Kasumi-1 (cell line): ENCODE measurements at regions not wholly inside any gene's neighbourhood (a gene's known extent, or its start where the extent isn't known, plus 50 kb on each side); places are given as distances from the start of the nearest gene placed in this dataset.
"Not testable (repeated sequence)": the region's sequence is repeated elsewhere in the genome, so short reads cannot be mapped to it uniquely, and the experiment has no call there.

Experiments used
- DNase-seq, 2 experiments: peaks; one replicate each; lab custom pipeline; 2025; lab: John Stamatoyannopoulos, UW

DNA sequence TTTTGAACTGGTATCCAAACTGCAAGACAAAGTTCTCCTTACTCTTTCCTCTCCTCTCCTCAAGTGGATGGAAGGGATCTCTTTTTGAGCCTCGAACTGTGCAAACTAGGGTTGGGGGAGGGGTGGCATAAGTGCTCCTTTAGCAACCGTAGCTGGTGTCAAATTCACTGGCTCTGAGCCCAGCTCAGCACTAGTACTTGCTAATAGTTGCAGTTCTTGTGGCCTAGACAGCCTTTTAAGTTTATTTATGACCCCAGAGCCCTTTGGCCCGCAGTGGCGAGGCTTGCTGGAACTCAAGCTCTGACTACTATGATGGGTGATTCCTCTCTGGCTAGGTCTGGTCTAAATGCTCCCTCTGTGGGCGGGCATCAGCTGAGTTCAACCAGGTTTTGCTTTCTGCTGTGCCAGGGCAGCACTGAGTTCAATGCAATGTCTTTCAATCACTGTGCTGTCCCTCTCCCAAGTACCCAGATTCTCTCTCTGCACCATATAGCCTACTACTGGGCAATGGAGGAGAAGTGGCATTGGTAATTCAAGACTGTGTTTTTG is 528.4 kb upstream of the SYT4 start:
- DNase-seq, result no peak

DNA sequence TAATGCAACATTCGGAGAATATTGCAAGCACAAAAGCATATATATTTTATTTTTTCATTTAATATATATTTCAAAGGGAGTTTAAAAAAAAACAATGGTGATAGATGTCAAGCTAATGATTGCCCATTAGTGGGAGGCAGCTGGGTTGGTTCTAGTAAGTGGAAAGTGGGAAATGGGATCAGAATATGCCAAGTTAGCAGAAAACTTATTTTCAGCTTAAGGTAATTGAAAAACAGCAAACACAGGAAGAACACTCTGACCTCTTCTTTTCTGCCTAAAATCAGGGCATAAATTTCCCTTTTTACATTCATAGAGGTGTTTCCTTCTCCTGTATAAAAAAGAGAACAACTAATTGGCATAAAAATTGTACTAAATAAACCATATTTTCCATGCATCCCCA is 535.3 kb upstream of the SYT4 start:
- DNase-seq, result no peak

DNA sequence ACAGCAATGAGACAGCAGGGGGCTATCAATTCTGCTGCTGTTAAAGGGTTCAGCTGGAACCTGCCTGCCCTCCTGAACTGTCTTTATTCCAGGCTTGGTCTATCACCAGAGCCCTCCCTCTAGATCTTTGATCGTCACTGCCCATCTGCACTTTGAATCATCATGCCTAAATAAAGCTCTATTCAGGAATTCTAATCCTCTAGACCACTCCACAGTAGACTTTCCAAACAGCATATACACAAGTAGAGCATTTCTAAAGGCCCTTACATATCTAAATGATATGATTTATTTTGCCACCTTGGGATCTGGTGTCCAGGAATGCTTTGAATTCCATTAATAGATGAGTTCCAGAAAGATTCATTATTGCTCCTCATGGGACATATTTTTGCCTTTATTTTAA is 542.1 kb upstream of the SYT4 start:
- DNase-seq, result no peak

DNA sequence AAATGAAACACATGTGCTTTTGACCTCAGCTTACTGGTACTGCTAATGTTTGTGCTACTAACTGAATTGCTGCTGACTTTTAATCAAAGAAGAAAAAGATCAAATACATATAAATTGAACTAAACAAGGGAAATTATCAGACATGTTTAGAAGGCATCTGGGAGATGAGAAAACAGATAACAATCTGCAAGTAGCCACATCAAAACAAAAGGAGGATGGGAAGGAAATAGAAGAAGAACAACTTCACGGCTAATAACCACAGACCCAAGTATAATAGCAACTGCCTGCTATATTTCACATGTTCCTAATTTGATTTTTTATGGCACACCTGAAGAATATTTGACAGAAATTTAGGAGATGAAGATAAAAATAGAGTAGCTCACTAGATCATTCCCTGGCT is 542.6 kb upstream of the SYT4 start:
- no peak for DNase-seq

DNA sequence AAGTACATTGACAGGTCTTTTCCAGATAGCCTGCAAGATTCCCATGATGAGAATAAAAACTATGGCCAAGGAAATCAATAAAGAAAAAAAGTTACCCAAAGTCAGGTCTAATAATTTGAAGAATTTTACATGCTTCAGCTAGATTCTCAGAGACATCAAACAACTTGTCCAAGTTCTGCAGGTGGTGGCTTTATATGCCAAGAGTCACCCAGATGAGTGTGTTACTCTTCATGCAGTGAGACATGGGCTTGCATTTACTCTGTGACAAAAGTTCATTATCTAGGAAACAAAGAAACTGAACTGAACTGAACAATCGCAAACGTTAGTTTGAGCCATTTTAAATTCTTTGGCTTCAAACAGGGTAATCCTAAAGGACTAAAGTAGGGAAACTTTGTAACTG is 548.5 kb upstream of the SYT4 start:
- no peak for DNase-seq

DNA sequence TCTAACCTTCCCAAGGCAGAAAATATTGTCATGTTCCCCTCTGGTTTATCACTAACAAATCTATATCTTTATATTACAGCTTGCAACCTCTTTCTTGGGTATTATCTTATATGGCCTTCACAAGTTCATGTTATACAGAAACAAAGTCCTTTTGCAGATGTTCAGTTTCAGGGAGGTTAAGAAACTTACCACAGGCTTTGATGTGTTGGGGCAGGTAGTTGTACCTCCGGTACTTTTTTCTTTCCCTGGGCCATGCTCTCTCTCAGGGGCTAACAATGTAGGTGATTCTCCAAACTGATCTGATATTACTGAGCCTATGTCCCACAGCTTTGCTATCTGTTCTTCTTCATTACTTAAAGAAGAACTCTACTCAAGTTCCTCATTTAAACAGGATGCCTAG is 548.9 kb upstream of the SYT4 start:
- DNase-seq, result no peak

DNA sequence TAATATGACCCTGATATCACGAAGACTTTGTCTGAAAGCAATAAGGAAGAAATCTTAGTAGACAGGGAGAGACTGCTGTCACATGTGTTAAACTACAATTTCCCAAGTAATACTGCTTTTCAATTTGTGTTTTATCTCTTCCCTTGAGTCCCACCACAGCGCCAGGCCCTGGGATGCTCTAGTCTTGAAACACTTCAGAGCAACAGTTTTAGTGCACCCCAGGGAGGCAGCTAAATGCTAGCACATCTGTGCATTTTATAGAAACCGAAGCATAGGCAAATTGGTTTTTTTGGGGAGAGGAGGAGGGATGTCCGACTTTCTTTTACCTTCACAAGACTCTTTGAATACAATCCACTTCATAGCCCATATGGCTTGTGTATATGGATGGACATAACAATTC is 550.0 kb upstream of the SYT4 start:
- DNase-seq, result no peak

DNA sequence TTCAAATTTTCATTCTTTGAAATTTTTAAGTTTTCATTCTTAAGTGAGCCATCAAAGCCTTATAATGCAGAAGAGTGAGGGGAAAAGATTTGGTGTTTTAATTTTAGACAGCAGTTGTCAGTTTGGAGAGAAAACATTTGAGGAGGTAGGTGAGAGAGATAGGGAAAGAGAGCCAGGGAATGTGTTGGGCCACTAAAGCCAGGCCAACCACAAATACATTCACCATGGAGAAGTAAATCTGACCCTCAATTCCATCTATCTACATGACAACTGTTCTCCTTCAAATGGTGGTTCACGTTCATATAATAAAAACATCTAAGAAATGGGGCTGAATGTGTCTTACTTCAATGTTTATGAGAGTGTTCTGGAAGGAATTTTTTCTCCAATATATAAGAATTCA is 553.0 kb upstream of the SYT4 start:
- no peak for DNase-seq

DNA sequence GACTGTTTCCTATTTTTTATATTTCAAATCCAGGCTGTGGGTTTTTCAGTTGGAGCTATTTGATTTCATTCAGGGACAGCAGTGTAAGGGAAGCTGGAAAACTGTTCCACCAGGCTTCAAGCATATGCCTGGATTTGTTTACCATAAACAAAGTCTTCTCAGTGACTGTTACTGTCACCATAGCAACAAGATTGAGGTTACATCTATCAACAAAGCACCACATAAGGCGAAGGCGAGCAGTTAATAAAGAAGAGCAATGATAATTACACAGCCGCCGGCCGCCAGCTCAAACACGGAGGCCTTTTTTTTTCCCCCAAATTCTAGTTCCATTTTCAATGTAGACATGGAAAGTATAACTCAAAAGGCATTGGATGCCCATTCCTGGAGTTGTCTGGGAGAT is 553.7 kb upstream of the SYT4 start:
- no peak for DNase-seq

DNA sequence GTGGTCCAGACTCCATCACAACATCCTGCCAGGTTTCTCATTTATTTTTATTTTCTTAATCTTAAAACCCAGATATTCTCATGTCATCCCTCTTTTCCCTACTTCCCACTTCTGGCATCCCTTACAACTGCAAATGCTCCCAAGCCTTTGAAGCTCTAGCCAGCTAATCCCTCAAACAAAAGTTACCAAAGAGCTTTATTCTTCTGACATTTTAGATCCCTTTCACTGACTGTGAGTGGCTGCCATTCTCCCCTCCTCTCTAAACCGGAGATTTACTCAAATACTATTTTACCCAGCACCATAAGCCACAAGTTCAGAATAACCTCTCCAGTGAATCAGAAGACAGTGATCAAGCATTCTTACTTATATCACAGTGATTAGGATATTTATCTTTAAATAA is 569.0 kb upstream of the SYT4 start:
- DNase-seq, result no peak

DNA sequence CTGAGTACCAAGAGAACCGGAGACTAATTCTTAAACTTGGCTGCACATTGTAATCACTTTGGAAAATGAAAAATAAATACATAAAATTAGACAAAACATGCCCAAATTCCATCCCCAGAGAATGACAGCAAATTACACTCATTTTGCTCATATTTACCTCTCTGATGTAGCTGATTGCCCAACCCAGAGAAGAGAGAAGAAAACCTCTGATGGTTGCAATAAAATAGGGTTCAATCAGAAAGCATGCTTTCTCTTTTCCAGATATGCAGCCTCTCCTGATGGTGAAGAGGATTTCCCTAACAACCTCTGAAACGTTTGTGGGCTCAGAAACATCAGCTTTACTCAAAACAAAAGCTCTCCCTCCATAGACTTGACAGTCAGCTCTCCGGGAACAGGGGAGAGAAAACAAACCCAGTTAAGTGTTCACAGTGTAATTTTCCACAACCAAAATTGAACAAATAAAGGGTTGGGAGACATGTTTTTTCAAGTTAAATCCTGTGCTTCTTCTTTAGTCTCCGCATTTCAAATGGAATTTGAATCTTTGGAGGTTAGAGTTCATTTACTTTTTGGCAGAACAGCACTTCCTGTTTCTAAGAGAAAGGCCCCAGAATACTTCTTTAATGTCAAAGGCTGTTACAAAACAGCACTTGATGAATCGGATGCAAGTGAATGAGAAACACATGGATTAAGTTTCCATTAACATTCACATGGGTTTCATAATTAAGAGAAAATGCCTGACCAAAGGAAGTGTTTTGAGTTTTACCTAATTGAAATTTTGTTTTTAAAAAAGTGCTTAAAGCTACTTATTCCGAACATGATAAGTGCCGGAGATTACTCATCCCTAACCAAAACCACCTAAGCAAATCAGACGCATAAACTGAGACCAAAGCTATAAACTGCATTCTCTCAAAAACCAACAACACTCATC is 570.1 kb upstream of the SYT4 start:
- peak in 1 of 2 experiments; percentile 32 for DNase-seq

DNA sequence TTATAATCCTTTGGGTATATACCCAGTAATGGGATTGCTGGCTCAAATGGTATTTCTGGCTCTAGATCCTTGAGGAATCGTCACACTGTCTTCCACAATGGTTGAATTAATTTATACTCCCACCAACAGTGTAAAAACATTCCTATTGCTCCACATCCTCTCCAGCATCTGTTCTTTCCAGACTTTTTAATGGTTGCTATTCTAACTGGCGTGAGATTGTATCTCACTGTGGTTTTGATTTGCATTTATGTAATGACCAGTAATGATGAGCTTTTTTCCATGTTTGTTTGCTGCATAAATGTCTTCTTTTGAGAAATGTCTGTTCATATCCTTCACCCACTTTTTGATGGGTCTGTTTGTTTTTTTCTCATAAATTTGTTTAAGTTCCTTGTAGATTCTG is 572.5 kb upstream of the SYT4 start:
- DNase-seq, result not testable (repeated sequence)

DNA sequence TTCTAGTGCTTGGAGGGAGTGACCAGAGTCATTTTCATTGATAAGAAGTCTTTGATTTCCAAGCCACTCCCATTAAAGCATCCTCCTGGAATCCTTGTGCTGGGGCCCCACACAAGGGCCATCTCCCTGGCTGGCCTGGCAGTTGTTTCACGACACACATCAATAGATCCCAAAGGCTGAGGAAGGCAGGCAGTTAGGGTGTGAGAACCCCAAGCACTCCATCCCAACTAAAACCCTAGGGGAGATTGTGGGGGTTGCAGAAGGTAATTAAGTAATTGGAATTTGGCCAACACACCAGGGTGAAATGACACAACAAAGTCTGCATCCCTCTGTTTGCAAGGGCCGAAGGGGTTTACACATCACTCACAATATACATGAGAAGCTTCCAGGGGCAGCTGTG is 578.1 kb upstream of the SYT4 start:
- DNase-seq, result no peak

DNA sequence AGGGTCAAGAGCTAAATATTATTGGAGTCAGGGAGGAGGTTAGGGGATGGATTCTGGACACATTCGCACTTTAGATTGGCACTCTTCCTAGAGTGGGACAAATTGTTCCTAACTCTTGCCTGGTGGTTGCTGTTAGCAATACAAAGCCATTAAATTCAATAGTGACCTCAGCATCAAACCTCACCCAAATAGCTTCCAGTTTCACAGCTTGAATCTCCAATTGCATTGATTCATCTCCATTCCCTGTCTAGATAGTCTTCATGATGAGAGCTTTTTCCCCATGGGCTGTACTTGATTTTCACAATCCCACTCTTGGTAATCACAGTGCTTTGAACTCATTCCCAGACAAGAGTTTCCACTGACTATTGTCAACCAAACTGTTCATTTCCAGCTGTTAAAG is 585.9 kb upstream of the SYT4 start:
- DNase-seq, result no peak

DNA sequence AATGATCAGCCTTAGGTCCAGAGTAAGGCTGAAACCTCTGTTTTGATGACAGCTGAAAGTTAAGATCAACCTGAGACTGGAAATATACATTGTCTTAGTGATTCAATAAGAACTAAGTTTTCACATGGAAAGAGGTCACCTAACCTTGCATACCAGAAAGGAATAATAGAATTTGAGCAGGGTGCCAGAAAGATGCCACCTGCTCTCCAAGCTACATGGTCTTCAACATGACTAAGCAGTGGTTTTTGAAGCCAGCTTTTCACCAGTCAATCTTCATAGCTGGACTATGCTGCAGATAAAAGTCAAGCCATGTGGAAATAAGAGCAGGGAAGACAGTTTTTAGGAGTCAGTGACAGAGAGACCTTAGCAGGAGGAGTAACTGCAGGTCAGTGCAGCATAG is 589.4 kb upstream of the SYT4 start:
- DNase-seq, result no peak

DNA sequence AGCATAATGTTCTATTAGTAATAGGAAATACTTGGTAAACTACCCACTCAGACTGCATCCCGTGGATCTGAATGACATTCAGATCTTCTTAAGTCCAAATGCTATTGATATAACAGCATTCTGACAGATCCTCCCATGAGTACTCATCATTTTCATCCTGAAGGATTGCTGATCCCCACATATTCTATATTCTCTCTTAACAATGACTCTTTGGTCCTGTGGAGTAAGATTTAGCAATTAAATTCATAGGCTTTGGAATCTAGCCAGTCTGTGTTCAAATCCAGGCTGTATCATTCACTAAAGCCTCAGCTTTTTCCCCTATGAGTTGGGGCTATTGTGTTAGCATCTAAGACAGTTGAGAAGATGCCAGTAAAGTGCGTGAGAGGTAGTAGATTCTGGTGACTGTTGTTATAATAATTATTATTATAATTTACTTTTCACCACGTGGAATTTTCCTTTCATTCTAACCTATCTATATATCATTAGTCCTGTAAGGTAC is 591.3 kb upstream of the SYT4 start:
- no peak for DNase-seq

DNA sequence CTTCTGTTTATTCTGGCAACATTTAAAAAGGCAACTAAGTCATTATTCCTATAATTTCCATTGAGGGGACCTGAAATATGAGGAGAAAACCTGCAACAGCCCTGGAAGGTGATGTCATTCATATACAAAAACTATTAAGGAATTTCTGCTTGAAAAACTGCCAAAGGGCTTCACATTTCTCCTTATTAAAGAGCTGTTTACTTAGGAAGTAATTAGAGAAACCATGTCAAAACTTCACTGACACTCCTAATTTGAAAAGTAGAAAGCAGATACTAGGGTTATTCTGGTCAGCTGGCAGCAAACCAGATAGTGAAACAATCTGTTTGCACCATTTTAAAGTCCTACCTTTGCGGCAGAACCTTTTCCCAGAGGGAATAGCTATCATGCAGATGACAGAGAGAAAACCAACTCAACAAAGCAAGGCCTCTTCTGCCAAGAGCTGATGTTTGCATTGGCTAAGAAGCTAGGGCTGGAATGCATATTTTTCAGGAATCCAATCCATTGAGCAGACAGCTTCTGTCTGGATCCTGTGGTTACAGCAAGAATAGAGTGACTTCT is 592.2 kb upstream of the SYT4 start:
- DNase-seq, result no peak

DNA sequence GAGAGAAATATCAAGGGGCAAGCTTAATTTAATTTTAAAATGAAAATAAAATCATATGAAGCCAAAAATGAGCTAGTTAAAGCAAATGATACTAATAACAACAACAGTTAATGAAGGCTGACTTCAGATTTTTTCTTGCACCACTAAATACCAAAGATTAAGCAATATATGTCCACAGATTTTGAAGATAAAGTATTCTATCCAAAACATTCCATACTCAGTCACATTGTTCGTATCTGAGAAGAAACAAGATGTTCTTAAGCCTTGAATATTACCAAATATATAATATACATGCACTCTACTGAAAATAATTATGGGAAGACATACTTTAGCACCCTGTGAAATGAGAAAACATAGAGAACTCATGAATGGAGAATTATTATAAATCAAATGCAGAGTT is 593.3 kb upstream of the SYT4 start:
- DNase-seq, result no peak

DNA sequence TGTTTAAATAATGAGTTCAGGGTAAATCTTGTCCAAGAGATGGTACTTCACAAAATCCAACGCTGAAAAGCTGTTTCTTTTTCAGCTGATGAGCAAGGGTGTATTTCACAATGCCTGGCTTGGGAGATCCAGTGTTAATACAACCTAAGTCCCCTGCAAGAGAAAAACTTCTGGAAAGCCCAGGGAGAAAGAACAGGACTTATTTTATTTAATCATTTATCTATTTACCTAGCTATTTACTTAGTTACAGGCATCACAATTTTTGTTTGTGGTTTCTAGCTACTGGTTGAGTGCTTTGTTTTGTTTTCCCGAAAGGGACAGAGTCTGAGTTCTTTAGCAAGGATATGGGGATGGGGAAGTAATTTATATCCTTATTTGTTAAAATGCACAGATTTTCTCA is 598.2 kb upstream of the SYT4 start:
- DNase-seq, result no peak

DNA sequence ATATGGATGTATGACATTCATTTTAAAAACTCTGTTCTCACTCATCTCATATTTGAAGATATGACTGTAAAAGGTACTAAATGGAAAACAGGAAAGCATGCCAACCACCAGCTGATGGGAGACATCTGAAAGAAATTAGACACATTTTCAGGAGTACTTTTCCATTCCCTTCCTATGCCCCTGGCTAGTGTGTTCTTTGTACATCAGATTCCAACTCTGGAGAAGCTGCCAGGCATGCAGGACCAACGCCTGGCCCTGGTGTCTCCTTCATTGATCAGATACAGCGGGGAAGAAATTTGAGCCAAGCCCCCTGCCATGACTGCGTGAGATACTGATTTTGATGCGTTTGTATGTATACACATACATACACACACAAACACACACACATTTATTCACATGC is 599.0 kb upstream of the SYT4 start:
- DNase-seq, result no peak

DNA sequence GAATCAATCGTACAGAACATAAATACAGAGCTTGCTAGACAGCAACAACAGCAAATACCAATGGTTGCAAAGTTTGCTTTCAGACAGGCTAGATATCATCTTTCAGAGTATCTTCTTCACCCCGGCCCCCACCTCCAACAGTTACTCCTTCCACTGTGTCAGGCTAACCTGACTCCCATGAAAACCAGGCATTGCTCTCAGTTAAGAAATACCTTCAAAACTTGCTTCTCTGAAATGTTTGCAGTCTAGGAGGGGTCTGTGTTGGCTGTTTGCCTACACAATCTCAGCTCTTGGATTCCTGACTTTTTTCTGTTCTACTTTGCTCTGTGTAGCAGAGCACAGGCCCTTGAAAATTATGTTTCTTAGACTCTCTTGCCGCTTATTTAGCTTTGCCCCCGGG is 599.5 kb upstream of the SYT4 start:
- DNase-seq, result no peak

DNA sequence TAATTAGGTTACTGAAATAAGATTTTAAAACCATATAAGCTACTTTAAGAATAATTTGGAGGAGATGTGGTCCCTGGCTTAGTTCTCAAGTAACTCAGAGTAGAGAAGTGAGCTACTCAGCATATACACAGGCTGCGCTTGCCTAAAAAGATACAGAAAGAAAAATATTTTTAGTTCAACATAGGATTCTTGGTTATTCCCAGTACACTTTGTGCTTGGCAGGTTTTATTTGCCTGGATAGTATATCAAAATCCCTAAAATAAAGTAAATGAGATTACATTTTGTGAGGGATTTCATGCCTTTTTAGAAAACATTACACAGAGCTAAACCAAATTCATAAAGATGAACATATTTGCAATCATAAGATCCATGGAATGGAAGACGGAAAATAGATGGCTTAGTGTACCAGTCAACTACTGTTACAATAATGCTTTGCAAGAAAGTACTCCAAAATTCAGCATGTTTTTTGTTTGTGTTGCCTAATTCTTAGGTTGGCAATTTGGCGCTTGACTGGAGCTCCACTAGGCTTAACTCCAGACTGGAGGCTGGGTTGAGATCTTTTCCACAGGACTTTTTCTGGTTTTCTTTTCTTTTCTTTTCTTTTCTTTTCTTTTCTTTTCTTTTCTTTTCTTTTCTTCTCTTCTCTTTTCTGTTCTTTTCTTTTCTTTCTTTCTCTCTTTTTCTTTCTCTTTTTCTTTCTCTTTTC is 600.5 kb upstream of the SYT4 start:
- no peak for DNase-seq

DNA sequence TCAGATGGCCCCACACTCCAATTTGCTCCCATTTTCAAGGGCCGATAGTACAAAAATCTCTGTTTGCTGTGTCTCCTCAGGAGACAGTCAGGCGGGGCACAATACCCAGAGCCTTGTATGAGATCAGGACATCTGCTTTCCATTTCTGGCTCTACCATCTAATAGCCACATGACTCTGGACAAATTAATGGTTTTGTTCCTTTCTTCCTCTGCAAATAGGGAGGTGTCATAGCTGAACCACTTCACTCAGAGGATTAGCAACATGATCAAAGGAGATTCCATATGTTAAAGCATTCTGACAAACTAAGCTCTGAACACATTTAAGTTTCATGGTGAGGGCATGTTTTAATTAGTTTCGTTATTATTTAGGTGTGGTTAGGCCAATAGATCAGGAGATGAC is 602.1 kb upstream of the SYT4 start:
- DNase-seq, result no peak
